SK-N-SH (cell line): ENCODE measurements at regions not wholly inside any gene's neighbourhood (a gene's known extent, or its start where the extent isn't known, plus 50 kb on each side); places are given as distances from the start of the nearest gene placed in this dataset.

Source experiments
- CTCF ChIP-seq: fragments of 200-600 bp; sonication (generic); IDR thresholded peaks from 2 replicates; pipeline ENCODE4 v1.6.1; 2017; ENCODE audit warnings: antibody characterized with exemption, mild to moderate bottlenecking, moderate library complexity
- EP300 ChIP-seq, 2 experiments: IDR thresholded peaks; 2 replicates each; pipeline versions ENCODE4 v1.4.0 to v1.6.1; 2012; ENCODE audit warnings: borderline replicate concordance in 1 of 2, low read depth in 1 of 2, low read length in 1 of 2
- FOXM1 ChIP-seq: IDR thresholded peaks from 2 replicates; pipeline ENCODE4 v1.4.0; 2012; ENCODE audit warnings: low read depth, mild to moderate bottlenecking
- MAX ChIP-seq: IDR thresholded peaks from 2 replicates; pipeline ENCODE4 v1.4.0; 2012; ENCODE audit warnings: low read depth
- MEF2A ChIP-seq: IDR thresholded peaks from 2 replicates; pipeline ENCODE4 v1.4.0; 2012; ENCODE audit warnings: low read depth, borderline replicate concordance
- MXI1 ChIP-seq: IDR thresholded peaks from 2 replicates; pipeline ENCODE4 v1.6.1; 2012; ENCODE audit warnings: mild to moderate bottlenecking, low read depth, low read length, improper control_type of control experiment
- NFIC ChIP-seq: IDR thresholded peaks from 2 replicates; pipeline ENCODE4 v1.4.0; 2012; ENCODE audit warnings: borderline replicate concordance
- POLR2AphosphoS5 ChIP-seq: IDR thresholded peaks from 2 replicates; pipeline ENCODE4 v1.6.1; 2012; ENCODE audit warnings: low read depth, low read length
- REST ChIP-seq: IDR thresholded peaks from 2 replicates; pipeline ENCODE4 v1.6.1; 2012; ENCODE audit warnings: mild to moderate bottlenecking, low read depth, low read length, moderate library complexity
- SIN3A ChIP-seq: IDR thresholded peaks from 2 replicates; pipeline ENCODE4 v1.6.1; 2012; ENCODE audit warnings: low read depth, mild to moderate bottlenecking, low read length, moderate library complexity, borderline replicate concordance
- SMC3 ChIP-seq: IDR thresholded peaks from 2 replicates; pipeline ENCODE4 v1.6.1; 2012; ENCODE audit warnings: low read depth, low read length, improper control_type of control experiment
- TAF1 ChIP-seq: IDR thresholded peaks from 2 replicates; pipeline ENCODE4 v1.6.1; 2012; ENCODE audit warnings: low read depth, mild to moderate bottlenecking, low read length, moderate library complexity, borderline replicate concordance
- TEAD4 ChIP-seq: IDR thresholded peaks from 2 replicates; pipeline ENCODE4 v1.4.0; 2012; ENCODE audit warnings: mild to moderate bottlenecking, borderline replicate concordance; ENCODE audit not compliant: insufficient read depth
- USF2 ChIP-seq: fragments of 150-350 bp; IDR thresholded peaks from 2 replicates; pipeline ENCODE4 v1.6.1; 2017; ENCODE audit warnings: antibody characterized with exemption, low read length, low read depth, borderline replicate concordance

- no peak for TF ChIP-seq CTCF
- no peak for TF ChIP-seq SMC3
- no peak for TF ChIP-seq MXI1
- TF ChIP-seq TEAD4, result no peak
- TF ChIP-seq FOXM1, result no peak
- no peak for TF ChIP-seq SIN3A
- TF ChIP-seq MEF2A, result no peak
- TF ChIP-seq MAX, result no peak
- TF ChIP-seq TAF1, result no peak
- no peak for TF ChIP-seq REST
- TF ChIP-seq EP300 (IDR thresholded peaks at IDR 0.05; ENCODE audit: borderline replicate concordance in 1 of 2, low read depth in 1 of 2, low read length in 1 of 2), result no peak
- no peak for TF ChIP-seq NFIC
- TF ChIP-seq USF2, result no peak
- no peak for TF ChIP-seq POLR2AphosphoS5
Measured at GRCh38 chr2:122535960-122536505, 780.6 kb downstream of the TSN start.
